Ishikawa (cell line): ENCODE measurements at regions not wholly inside any gene's neighbourhood (a gene's known extent, or its start where the extent isn't known, plus 50 kb on each side); places are given as distances from the start of the nearest gene placed in this dataset.

Experiments
- CEBPB ChIP-seq: IDR thresholded peaks from 2 replicates; pipeline ENCODE4 v1.6.1; 2012
- CREB1 ChIP-seq: IDR thresholded peaks from 2 replicates; pipeline ENCODE4 v1.6.1; 2012; ENCODE audit warnings: low read depth
- EGR1 ChIP-seq: IDR thresholded peaks from 2 replicates; pipeline ENCODE4 v1.6.1; 2012
- EP300 ChIP-seq: IDR thresholded peaks from 2 replicates; pipeline ENCODE4 v1.6.1; 2012; ENCODE audit warnings: borderline replicate concordance
- FOXM1 ChIP-seq: IDR thresholded peaks from 2 replicates; pipeline ENCODE4 v1.6.1; 2012; ENCODE audit warnings: low read depth, borderline replicate concordance
- MAX ChIP-seq: IDR thresholded peaks from 2 replicates; pipeline ENCODE4 v1.6.1; 2012
- NFIC ChIP-seq: IDR thresholded peaks from 2 replicates; pipeline ENCODE4 v1.6.1; 2012
- RAD21 ChIP-seq: IDR thresholded peaks from 2 replicates; pipeline ENCODE4 v1.6.1; 2012; ENCODE audit warnings: low read depth
- REST ChIP-seq: IDR thresholded peaks from 2 replicates; pipeline ENCODE4 v1.6.1; 2012; ENCODE audit warnings: low read depth, mild to moderate bottlenecking
- TAF1 ChIP-seq: IDR thresholded peaks from 2 replicates; pipeline ENCODE4 v1.6.1; 2012; ENCODE audit warnings: low read depth, mild to moderate bottlenecking
- TCF12 ChIP-seq: IDR thresholded peaks from 2 replicates; pipeline ENCODE4 v1.6.1; 2012; ENCODE audit warnings: low read depth
- TEAD4 ChIP-seq: IDR thresholded peaks from 2 replicates; pipeline ENCODE4 v1.6.1; 2012
- USF1 ChIP-seq: IDR thresholded peaks from 2 replicates; pipeline ENCODE4 v1.6.1; 2012
- YY1 ChIP-seq: IDR thresholded peaks from 2 replicates; pipeline ENCODE4 v1.6.1; 2012; ENCODE audit warnings: low read depth
- ZBTB7A ChIP-seq: IDR thresholded peaks from 2 replicates; pipeline ENCODE4 v1.6.1; 2012; ENCODE audit warnings: low read depth

- TF ChIP-seq MAX (no peak), YY1 (no peak), TEAD4 (no peak), USF1 (no peak), NFIC (no peak), TAF1 (no peak), TCF12 (no peak), RAD21 (no peak), FOXM1 (no peak), EP300 (no peak), CREB1 (no peak), REST (no peak), EGR1 (no peak)
Measured at GRCh38 chr16:79887541-79888540, 287.3 kb upstream of the MAF start.

- TF ChIP-seq ZBTB7A (no peak), TCF12 (no peak), EGR1 (no peak), NFIC (no peak), RAD21 (no peak), REST (no peak), FOXM1 (no peak), USF1 (no peak), MAX (no peak), TAF1 (no peak), YY1 (no peak), CREB1 (no peak), EP300 (no peak), CEBPB (no peak), TEAD4 (no peak)
Measured at GRCh38 chr16:79885320-79885719, 284.8 kb upstream of the MAF start.

GRCh38 chr16:79883494-79883893, 283.0 kb upstream of the MAF start:
- no peak for TF ChIP-seq TCF12
- no peak for TF ChIP-seq NFIC

- TF ChIP-seq MAX (no peak), RAD21 (no peak), TCF12 (no peak), ZBTB7A (no peak), REST (no peak), CREB1 (no peak), YY1 (no peak), NFIC (no peak), USF1 (no peak), CEBPB (no peak)
Measured at GRCh38 chr16:79882340-79883005, 281.9 kb upstream of the MAF start.
